NOMO-1 (cell line): ENCODE measurements at regions not wholly inside any gene's neighbourhood (a gene's known extent, or its start where the extent isn't known, plus 50 kb on each side); places are given as distances from the start of the nearest gene placed in this dataset.
A peak's percentile ranks its signal among the peaks of the same experiment; 100 is the strongest.
"Not testable (repeated sequence)": the region's sequence is repeated elsewhere in the genome, so short reads cannot be mapped to it uniquely, and the experiment has no call there.

ENCODE experiments used
- DNase-seq, 2 experiments: peaks; one replicate each; lab custom pipeline; 2025; ENCODE audit not compliant: unreplicated experiment in 2 of 2; lab: John Stamatoyannopoulos, UW

GRCh38 chr4:147096667-147097604, 151.3 kb upstream of the TTC29 start:
- peak in 1 of 2 experiments; percentile 37 for DNase-seq

GRCh38 chr4:147101678-147102077, 156.0 kb upstream of the TTC29 start:
- no peak for DNase-seq

GRCh38 chr4:147102596-147102995, 156.9 kb upstream of the TTC29 start:
- DNase-seq: no peak

- no peak for DNase-seq
Observed at GRCh38 chr4:147103403-147103946, 157.8 kb upstream of the TTC29 start.

- no peak for DNase-seq
Observed at GRCh38 chr4:147104768-147105167, 159.1 kb upstream of the TTC29 start.

GRCh38 chr4:147108409-147108808, 162.7 kb upstream of the TTC29 start:
- no peak for DNase-seq

GRCh38 chr4:147109800-147110199, 164.1 kb upstream of the TTC29 start:
- DNase-seq: no peak

GRCh38 chr4:147110473-147111367, 165.1 kb upstream of the TTC29 start:
- DNase-seq: no peak

- not testable (repeated sequence) for DNase-seq
Observed at GRCh38 chr4:147112196-147112595, 166.5 kb upstream of the TTC29 start.

GRCh38 chr4:147117431-147117830, 171.8 kb upstream of the TTC29 start:
- no peak for DNase-seq

GRCh38 chr4:147118528-147118927, 172.9 kb upstream of the TTC29 start:
- no peak for DNase-seq

GRCh38 chr4:147122685-147123084, 177.0 kb upstream of the TTC29 start:
- no peak for DNase-seq

GRCh38 chr4:147123146-147123545, 177.5 kb upstream of the TTC29 start:
- DNase-seq: no peak

- DNase-seq: no peak
Observed at GRCh38 chr4:147128787-147129186, 183.1 kb upstream of the TTC29 start.

- no peak for DNase-seq
Observed at GRCh38 chr4:147129687-147130086, 184.0 kb upstream of the TTC29 start.

GRCh38 chr4:147134536-147135210, 189.0 kb upstream of the TTC29 start:
- no peak for DNase-seq

GRCh38 chr4:147136310-147136709, 190.6 kb upstream of the TTC29 start:
- DNase-seq: no peak

- DNase-seq: no peak
Observed at GRCh38 chr4:147136751-147137150, 191.1 kb upstream of the TTC29 start.

GRCh38 chr4:147137280-147137679, 191.6 kb upstream of the TTC29 start:
- no peak for DNase-seq

- no peak for DNase-seq
Observed at GRCh38 chr4:147138171-147138570, 192.5 kb upstream of the TTC29 start.
